Right renal cortex interstitium (tissue), 3 donors: ENCODE measurements at regions not wholly inside any gene's neighbourhood (a gene's known extent, or its start where the extent isn't known, plus 50 kb on each side); places are given as distances from the start of the nearest gene placed in this dataset.
"Not testable (repeated sequence)": the region's sequence is repeated elsewhere in the genome, so short reads cannot be mapped to it uniquely, and the experiment has no call there.

Experiments
- DNase-seq, 3 donors: peaks; one replicate each; pipeline ENCODE4 v3.0.0-alpha.2; 2013; ENCODE audit warnings: low read depth in 3 of 3, low spot score in 2 of 3

DNA sequence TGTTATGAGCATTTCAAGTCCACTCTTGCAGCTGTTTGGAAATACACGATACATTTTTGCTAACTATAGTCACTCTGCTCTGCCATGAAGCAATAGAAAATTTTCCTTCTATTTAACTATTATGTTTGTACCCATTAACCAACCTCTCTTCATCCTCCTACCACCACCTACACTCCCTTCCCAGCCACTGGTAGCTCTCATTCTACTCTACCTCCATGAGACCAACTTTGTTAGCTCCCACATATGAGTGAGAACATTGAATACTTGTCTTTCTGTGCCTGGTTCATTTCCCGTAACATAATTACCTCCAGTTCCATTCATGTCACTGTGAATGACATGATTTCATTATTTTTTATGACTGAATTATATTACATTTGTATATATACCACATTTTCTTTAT lies 505.9 kb upstream of the CCNG1 start:
- DNase-seq = no peak

DNA sequence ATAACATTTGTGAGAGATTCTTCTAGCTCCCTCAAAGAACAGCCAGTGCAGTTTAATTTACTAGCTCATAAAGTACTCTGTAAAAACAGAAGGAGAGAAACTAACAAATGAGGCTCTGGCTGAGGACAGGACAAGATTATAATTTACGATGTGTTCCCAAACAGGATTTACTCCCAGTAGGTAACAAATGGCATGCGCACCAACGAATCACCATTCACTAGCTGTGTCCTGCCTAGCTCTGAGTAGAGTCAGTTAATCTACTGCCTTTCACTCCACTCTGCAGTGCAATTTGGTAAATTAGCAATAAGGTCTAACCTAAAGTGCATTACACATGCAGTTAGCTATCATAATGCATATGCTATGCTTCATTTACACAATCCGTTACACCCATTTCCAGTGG lies 497.4 kb upstream of the CCNG1 start:
- DNase-seq = peak; percentile 12 to 33 (median 23)

DNA sequence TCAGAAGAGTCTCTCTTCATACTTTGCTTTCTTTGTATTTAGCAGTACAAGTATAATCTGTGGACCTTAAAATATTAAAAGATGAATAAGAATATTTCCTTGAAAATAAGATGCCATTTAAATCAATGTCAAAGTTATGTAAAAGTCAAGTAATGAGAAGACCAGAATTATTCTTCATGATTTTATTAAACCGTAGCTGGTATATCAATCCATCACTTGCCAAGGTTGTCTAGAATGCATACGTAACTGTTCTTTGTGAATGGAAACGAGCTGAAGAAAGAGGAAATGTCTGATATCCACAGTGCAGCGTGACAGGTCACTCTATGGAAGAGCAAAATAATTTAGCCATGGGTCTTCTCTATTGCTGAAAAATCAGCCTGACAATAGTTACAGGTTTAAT lies 488.7 kb upstream of the CCNG1 start:
- DNase-seq = no peak

DNA sequence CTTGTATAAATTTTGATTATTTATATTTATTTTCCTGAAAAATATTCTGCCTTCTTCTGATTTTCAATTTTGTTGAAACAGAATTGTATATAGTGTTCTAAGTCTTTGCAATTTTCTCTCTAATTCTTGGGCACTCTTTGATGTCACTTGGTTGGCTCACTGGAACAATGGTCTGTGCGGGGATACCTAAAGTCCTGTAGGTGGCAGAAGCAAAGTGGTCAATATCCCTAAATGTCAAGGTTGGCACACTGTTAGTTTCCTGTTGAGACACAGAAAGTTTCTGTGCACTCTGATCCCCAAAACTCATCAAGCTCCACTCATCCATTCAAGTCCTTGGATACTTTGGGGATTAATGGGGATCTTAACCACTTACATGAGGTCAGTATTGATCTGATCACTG lies 480.8 kb upstream of the CCNG1 start:
- DNase-seq = no peak

DNA sequence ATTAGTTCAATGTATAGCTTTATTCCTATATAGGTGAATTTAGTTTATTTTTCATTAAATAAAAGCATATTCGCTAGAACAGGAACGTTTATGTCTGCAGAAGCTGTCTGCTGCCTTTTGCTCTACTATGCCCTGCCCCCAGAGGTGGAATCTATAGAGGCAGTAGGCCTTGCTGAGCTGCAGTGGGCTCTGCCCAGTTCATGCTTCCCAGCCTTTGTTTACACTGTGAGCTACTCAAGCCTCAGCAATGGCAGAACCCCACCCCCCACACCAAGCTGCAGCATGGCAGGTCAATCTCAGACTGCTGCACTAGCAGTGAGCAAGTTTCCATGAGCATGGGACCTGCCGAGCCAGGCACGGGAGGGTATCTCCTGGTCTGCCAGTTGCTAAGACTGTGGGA lies 473.3 kb upstream of the CCNG1 start:
- DNase-seq = not testable (repeated sequence)

DNA sequence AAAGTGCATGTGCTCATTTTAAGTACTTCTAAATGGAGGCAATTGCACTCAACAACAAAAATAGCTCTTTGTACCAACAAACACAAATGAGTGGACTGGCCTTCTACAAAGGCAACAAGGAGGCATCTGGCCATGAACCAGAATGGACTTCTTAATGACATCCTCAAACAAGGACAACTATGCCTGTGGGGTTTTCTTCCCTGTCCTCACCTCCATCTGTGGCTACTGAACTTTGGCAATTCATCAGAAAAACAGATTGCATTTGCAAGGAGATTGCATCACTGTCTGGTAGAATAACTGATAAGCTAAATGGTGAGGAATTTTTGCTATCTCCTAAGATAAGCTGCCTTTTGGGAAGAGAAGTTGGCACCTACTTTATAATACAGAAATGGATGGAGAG lies 447.3 kb upstream of the CCNG1 start:
- no peak for DNase-seq

DNA sequence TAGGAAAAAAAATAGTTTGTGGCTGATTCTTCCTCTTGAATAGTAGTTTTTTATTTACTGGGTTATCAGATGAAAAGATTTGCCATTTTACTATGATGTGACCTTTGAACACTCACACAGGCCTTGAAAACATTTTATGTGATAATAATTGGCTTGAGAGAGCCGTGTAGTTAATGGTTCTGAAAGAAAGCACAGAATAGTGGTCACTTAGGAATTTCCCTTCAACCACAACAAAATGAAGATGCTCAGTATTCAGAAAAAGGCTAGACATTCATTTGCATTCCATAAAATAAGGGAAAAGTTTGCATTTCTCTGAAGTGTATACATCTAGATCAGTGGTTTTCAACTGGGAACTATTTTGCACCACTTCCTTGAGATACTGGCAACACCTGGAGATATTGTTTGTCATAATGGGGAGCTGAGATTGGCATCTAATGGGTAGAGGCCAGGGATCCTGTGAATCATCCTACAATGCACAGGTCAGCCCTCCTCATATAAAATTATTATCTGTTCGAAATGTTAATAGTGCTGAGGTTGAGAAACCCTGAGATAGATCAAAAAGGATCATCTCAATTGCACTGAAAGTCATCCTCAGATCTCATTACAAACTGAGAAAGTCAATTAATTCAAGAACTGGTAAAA lies 446.4 kb upstream of the CCNG1 start:
- no peak for DNase-seq

DNA sequence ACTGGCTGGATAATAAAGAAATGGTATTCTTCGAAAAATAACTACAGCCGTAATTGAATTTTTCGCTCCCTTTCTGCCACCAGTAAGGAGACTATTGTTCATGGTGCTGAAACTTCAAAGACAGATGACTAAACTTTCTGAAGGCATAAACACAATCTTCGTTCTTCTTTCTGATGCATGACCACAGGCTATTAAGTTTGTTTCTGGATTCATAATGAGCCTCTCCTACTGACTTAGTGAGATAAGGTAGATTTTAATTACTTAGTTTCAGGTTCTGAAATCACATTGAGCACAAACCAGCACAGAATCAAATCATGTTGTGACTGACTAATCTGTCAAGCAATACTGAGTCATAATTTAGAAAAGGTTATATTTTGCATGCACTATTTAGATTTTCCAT lies 441.8 kb upstream of the CCNG1 start:
- no peak for DNase-seq

DNA sequence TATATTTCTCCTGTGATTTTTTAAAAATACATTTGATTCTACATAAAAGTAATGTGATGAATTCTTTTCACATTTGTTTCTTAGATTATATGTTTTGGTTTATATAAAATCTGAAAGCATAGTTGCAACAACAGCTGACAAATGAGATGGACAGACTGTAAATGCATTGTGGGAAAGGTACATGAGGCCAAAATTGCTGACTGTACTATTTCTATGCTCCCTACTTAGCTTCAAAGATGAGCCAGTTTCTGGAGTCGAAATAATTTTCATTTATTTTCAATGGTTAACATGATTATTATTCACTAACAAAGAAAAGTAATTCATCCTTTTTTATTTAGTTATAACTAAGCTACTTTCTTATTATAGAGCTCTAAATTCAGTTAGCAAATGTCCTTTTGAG lies 441.3 kb upstream of the CCNG1 start:
- DNase-seq = no peak

DNA sequence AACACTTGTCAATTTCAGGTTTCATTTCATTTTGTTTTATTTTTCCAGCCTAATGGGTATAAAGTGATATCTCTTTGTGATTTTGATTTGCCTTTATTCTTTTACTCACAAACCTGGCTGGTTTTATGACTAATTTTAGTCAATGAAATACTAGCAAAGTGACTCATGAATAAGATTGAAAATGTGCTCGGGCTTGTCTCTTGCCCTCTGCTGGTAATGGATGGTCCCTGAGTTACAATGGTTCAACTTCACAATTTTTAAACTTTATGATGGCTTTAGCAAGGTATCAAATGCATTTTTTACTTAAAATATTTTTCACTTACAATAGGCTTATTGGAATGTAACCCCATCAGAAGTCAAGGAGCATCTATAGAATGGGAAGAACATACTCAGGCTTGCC lies 431.4 kb upstream of the CCNG1 start:
- DNase-seq = no peak

DNA sequence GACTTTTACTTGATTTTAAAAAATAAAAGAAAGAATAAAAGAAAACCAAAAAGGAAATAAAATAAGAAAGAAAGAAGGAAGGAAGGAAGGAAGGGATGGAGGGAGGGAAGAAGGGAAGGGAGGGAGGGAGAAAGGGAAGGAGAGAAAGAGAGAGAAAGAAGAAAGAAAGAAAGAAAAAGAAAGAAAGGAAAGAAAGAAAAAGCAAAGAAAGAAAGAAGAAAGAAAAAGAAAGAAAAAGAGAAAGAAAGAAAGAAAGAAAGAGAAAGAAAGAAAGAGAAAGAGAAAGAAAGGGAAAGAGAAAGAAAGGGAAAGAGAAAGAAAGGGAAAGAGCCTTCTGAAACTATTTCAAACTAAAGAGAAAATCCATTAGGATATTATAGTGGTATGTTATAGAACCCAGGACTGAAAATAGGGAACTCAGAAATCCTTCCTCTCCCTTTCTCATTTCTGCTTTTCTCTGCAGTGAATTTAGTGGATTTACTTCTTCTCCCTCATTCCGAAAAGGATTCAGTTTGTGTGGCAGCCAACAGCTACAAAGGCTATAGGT lies 414.7 kb upstream of the CCNG1 start:
- DNase-seq = no peak

DNA sequence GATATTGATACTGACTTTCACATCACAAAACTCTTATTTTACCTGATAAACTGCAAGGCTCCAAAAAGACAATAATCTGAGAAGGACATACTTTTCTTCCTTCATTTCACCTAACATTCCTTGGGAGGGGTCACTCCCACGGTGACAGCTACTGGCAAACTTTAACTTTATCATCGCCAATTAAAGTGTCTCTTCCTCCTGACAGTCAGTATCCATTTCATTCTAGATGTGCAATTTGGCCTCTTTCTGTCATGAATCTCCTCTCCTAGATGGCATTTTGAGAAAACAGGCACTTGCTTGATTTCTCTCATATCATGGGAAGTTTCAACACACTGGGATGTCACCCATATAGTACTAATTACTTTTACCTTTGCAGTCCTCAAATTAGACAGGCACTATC lies 413.5 kb upstream of the CCNG1 start:
- peak in 1 of 3 donors; percentile 6 for DNase-seq

DNA sequence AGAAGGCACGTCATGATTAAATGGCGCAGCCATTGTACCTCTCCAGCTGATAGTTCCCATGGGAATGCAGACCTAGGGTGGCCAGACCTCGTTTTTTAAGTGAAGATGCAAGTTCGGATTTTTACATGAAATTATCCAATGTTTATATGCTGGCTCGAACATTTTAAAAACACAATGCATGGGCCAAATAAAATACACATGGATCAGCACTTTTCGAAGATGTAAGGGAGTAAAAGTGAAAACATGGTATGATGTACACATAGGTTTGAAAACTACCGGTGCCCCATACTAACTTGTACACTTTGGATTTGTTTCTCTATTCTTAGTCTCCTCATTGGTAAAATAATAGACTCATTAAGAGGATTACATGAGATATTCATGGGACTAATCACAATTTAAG lies 412.5 kb upstream of the CCNG1 start:
- no peak for DNase-seq

DNA sequence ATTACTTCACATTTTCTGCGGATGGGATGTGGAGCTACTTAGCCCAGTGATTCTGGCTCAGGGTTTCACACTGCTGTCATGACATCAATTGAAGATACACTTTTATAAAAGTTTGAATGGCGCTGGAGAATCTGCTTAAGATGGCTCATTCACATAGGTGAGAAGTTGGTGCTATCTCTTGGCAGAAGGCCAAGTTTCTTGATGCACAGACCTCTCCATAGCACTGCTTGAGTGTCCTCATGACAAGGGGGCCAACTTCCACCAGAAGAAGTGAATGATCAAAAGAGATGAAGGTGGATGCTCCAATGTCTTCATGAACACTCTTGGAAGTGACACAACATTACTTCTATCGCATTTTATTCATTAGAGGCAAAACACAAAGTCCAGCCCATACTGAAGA lies 403.7 kb upstream of the CCNG1 start:
- DNase-seq = no peak

DNA sequence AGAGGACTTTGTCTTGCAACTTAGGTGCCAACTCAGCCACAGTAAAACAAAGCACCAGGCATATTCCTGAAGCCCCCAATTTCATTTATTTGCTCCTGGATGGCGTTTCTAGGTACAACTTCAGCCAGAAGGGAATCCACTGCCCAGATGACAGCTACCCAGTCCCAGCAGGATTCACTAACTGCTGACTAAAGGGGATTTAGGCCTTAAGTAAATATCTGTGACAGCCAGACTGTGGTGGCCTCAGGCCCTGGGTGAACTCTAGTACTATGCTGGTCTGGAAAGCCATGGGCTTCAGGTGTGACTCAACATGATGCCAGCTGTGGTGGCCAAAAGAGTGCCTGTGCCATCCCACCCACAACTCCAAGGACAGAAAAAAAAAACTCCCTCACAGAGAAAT lies 396.1 kb upstream of the CCNG1 start:
- no peak for DNase-seq

DNA sequence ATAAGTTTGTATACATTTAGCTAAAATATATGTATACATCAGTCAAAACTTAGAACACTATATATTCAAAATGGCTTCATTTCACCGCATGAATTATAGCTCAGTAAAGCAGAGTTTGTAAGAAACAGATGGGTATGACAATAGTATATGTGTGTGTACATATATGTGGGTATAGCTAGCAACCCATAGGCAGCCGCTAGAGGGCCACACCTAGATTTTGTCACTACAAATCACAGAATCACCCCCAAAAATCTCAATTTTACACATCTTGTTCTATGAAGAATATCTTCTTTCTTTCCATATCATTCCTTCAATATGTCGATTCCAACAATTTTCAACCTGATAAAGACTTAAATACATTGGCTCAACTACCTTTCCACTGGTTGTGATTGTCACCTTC lies 357.8 kb upstream of the CCNG1 start:
- no peak for DNase-seq

DNA sequence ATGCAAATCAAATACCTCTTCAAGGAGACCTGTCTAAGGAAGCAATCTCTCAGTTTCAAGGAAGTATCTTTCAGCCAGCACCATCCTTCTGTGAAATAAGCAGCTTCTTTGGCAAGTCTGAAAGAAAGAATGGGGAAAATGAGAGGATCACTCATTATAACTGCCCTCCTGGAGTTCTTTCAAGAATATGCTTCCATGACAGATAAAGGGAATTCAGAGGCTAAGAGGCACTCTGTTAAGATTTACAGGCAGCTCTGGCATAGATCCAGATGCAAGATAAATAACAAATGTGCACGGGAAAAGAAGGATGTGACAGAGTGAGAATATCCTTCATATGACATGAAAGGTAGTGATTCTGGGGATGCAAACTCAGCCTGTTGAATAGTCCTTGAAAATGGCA lies 348.2 kb upstream of the CCNG1 start:
- DNase-seq = no peak

DNA sequence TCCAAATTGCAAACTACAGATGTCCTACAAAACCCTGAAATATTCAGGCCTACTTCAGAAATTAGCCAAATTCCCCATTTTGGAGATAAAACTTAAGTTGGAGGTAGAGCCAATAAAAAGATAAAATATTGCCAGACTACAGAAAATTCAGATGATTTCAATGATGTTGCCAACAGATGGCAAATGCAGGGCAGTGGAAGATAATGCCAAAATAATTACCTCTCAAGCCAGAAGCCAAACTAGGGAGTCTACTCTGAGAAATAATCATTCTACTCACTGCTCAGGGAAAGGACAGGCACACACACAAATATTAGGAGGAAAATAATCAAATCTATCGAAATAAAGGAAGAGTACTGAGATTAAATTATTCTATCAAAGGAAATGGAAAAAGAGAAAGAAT lies 347.5 kb upstream of the CCNG1 start:
- no peak for DNase-seq

DNA sequence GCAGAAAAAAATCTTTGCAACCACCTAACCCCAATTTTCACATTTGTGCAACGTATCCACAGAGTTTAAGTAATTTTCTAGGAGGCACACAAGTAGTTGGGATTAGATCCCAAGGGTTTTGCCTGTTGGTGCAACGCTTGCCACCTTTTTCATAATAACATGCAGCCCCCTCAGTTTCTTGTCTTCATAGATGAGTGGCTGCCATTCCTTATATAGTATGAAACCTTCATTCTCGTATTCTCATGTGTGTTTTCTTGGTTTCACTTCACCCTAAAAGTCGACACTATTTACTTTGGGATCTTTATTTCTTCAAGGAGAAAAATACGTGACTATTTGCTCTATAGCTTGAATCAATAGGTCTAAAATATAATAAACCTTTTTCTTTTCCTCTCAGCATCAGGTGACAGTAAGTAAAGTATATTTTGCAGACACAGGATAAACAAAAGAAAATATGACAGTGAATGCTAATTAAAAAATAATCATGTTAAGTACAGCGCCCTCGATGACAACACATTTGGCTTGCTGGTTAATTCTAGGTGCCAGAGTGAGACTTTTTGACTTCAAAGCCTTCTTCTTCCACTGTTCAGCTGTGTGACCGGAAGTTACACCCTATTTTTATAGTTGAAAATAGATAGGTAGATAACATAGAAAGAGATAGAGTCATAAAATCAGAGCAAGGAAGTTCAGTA lies 342.8 kb upstream of the CCNG1 start:
- no peak for DNase-seq

DNA sequence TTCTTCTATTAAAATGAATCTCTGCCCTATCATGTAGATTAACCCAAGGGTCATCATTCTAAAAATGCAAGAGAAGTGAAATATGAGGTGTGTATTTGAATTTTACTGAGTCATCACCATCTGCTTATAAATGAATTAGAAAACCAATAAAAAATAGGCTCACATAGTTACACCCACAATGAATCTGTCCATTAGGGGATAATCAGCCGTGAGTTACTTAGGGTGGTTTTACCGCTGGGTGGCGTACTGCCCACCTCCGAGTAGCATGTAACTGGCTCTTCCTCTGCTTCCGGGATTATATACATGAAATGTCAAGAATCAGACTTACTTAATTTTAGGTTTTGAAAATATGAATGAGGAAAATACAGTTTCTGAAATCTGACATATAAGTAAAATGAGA lies 332.9 kb upstream of the CCNG1 start:
- DNase-seq = no peak

DNA sequence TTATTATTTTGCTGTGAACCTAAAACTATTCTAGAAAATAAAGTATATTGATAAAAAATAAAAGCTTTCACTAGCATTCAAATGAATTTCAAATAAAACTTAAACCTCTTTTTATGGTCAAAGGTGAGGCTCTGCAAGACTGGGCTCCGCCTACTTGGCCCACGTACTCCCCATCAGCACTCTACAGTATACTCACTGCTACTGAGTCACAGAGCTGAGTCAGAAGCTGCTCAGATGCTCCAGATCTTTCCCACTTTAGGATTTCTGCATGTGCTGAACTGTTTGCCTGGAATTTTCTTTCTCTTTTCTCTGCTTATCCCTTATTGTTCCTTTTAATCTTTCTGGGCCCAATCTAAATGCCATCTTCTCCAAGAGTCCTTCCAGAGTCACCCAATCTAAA lies 331.9 kb upstream of the CCNG1 start:
- no peak for DNase-seq

DNA sequence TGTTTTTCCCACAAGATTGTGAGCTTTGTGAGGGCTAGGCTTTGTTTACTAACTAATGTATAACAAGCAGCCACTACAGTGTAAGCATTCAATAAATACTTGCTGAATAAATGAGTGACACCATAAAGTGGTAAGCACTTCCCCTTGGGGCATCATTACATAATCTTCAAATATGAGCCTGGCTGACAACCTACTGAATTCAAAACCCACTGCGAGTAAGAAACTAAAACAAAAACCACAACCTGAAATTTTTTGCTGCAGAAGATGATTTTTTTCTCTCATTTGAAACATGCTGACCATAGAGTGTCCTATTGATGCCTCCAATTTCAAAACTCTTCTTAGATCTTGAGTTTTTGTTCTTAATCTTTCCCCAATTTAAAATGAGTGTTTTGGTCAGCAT lies 331.3 kb upstream of the CCNG1 start:
- no peak for DNase-seq

DNA sequence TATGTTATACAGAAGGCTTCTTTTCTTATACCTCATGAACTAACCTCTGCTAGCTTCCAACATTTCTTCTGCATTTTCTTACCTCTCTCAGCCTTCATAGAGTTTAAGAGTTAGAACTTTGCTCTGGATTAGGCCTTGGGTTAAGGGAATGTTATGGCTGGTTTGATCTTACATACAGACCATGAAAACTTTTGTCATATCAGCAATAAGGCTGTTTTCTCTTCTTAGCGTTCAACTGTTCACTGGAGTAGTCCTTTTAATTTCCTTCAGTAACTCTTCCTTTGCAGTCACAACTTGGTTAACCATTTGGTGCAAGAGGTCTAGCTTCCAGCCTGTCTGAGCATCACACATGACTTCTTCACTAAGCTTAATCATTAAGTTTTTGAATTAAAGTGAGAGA lies 329.0 kb upstream of the CCNG1 start:
- DNase-seq = no peak
